ENCODE measurements at regions not wholly inside any gene's neighbourhood (a gene's known extent, or its start where the extent isn't known, plus 50 kb on each side); places are given as distances from the start of the nearest gene placed in this dataset.

- no peak for TF ChIP-seq POLR2A (IDR thresholded peaks at IDR 0.05)
- no peak for TF ChIP-seq CTCF (IDR thresholded peaks at IDR 0.05)
These were observed 106.3 kb upstream of the GJB5 start for GRCh38 chr1:34648501-34648900.

Measured in thyroid gland (tissue), 4 donors.